GM12865 (cell line): ENCODE measurements at regions not wholly inside any gene's neighbourhood (a gene's known extent, or its start where the extent isn't known, plus 50 kb on each side); places are given as distances from the start of the nearest gene placed in this dataset.
"Not testable (repeated sequence)": the region's sequence is repeated elsewhere in the genome, so short reads cannot be mapped to it uniquely, and the experiment has no call there.

Experiments
- DNase-seq: peaks from one replicate; pipeline ENCODE4 v3.0.0; 2010; ENCODE audit warnings: low read depth
- H3K4me3 ChIP-seq: 2 replicates; pipeline ENCODE4 v1.5.1; 2011; ENCODE audit warnings: mild to moderate bottlenecking, low read depth, low read length, control low read depth
- TF ChIP-seq, protein P1 (sequence below): IDR thresholded peaks from 2 replicates; pipeline ENCODE4 v1.5.1; 2011; ENCODE audit warnings: low read length, control low read depth, low read depth, inconsistent platforms; ENCODE audit not compliant: insufficient read depth; ENCODE audit errors: missing control alignments

DNA sequence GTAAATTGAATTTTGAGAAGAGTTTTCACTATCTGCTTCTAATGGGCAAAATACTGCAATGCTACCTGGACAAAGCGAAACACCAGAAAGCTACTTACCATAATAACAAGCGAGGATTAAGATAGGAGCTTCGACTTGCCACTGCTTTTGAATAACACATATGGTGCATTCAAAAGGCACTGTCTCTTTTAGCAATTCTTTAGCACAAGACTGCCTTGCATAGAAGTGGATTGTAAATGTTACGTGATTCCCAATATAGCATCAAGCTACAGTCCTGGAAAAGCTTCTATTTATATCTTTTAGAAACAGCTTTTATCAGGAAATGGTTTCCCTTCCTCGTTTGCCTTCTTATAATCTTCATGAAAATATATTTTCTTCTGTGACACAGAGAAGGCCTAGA is 258.7 kb upstream of the PDE3A start:
- no peak for DNase-seq
- H3K4me3 ChIP-seq, result no peak overlapping the region
- TF ChIP-seq, protein P1, sequence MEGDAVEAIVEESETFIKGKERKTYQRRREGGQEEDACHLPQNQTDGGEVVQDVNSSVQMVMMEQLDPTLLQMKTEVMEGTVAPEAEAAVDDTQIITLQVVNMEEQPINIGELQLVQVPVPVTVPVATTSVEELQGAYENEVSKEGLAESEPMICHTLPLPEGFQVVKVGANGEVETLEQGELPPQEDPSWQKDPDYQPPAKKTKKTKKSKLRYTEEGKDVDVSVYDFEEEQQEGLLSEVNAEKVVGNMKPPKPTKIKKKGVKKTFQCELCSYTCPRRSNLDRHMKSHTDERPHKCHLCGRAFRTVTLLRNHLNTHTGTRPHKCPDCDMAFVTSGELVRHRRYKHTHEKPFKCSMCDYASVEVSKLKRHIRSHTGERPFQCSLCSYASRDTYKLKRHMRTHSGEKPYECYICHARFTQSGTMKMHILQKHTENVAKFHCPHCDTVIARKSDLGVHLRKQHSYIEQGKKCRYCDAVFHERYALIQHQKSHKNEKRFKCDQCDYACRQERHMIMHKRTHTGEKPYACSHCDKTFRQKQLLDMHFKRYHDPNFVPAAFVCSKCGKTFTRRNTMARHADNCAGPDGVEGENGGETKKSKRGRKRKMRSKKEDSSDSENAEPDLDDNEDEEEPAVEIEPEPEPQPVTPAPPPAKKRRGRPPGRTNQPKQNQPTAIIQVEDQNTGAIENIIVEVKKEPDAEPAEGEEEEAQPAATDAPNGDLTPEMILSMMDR, result no peak

DNA sequence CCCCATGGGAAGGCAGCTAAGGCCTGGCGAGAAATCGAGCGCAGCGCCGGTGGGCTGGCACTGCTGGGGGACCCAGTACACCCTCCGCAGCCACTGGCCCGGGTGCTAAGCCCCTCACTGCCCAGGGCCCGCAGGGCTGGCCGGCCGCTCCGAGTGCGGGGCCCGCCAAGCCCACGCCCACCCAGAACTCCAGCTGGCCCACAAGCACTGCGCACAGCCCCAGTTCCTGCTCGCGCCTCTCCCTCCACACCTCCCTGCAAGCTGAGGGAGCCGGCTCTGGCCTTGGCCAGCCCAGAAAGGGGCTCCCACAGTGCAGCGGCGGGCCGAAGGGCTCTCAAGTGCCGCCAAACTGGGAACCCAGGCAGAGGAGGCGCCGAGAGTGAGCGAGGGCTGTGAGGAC is 253.0 kb upstream of the PDE3A start:
- not testable (repeated sequence) for H3K4me3 ChIP-seq, DNase-seq

DNA sequence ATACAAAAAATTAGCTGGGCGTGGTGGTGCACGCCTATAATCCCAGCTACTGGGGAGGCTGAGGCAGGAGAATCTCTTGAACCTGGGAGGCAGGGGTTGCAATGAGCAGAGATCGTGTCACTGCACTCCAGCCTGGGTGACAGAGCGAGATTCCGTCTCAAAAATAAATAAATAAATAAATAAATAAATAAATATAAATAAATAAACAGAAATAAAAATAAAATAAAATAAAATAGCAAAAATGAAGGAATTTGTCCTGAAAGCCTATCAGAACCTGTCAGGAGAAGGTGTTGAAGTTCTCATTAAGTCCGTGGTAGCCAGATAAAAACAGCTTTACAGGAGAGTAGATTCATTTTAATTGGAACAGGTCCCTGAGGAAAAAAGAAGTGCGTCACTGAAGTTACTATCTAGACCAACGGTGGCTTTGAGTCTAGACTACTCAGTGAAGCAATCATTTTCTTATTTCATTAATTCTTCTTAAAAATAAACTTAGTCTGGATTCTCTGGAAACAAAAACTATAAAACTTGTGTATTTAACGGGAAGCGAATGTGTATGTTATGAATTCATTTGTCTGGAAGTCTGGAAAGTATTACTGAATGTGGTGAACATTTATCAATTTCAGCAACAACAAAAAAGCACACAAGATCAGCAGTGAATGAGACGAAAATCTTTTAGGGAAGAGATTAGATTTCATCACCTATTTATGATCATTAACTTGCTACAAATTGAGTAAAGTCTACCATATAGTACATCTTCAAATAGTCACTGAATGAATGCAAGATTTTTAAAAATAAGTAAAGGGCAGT is 248.5 kb upstream of the PDE3A start:
- no peak for DNase-seq
- TF ChIP-seq, protein P1, result no peak
- no peak overlapping the region for H3K4me3 ChIP-seq

DNA sequence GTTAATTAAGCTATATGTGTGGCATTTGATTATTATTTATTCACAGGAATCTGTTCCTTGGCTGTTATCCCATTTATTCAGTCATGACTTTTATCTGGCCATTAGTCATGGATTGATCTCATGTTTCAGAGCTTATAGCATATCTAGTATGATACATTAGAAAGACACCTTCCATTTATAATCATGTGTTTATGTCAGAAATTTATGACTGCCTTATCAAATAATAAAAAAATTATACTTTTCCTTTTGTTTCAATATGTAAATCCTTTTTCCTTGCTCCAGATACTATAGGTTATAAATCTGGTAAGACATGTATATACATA is 248.0 kb upstream of the PDE3A start:
- no peak overlapping the region for H3K4me3 ChIP-seq
- TF ChIP-seq, protein P1, result no peak
- no peak for DNase-seq

DNA sequence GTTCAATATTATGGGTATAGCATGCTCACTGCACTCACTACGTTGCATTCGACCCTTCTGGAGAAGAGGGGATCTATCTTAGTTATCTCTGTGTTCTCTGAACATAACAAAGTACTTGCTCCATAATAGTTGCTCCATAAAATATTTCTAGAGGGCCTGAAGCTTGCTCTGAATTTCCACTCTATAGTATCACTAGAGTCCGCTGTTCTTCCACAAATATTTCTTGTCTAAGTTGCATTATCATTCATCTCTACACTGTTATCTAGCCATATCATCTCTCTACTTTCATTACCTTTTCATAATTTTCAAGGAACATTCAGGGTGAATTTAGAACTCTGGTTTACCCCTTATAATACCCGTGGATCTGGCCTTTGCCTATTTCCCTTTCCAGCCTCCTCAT is 246.1 kb upstream of the PDE3A start:
- H3K4me3 ChIP-seq, result no peak overlapping the region
- TF ChIP-seq, protein P1, result peak; percentile 7
- no peak for DNase-seq

DNA sequence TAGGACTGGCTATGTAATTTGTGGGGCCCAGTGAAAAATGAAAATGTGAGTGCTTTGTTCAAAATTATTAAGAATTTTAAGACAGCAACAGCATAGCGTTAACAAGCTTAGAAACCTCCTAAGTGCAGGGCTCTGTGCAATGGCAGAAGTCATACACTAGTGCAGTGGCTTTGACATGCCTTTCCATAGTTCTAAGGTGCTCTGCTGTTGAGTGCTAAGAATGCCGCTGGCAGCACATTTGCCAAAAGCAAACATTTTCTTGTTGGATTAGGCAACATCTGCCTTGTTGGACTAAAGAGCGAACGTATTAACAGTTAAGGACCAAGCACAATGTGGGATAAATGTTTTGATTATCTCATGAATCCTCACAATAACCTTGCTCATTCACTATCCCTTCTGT is 244.9 kb upstream of the PDE3A start:
- DNase-seq, result no peak
- TF ChIP-seq, protein P1, result no peak
- H3K4me3 ChIP-seq, result no peak overlapping the region

DNA sequence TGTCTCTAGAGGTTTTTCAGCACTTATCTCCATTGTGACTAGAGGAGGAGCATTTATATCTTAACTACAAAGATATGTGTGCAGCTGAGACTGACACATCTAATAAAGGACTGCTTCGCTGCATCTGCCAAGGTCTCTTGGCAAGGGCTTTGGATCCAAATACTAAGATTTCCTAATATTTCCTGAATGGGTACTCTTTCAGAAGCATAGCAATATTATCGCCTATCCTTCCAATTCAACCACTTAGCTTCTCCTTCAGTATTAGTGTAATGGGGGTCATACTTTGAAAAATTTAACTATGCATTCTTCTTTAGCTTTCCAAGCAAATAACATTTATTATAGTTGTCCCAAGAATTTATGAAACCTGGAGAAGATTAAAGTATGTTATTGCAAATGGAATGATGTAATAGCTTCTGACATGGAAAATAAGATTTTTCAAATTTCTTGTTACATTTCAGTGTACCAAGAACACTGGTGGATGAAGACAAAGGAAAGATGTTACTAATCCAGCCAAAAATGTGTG is 243.0 kb upstream of the PDE3A start:
- TF ChIP-seq, protein P1, result no peak
- DNase-seq, result no peak
- H3K4me3 ChIP-seq, result no peak overlapping the region
